ENCODE measurements at regions not wholly inside any gene's neighbourhood (a gene's known extent, or its start where the extent isn't known, plus 50 kb on each side); places are given as distances from the start of the nearest gene placed in this dataset.

- no peaks in the 10 kb centered on the region for H3K27me3 ChIP-seq
- no peaks in the 10 kb centered on the region for H3K4me1 ChIP-seq
- intact Hi-C loops (cut with DNase I): no loop called here
- TF ChIP-seq CTCF (IDR thresholded peaks at IDR 0.05): no peak
- no peak overlapping the region for H3K27ac ChIP-seq
- no peak overlapping the region for H3K4me3 ChIP-seq
- DNase-seq: no peak
- ATAC-seq: no peak
- H3K9me3 ChIP-seq: peaks cover 0 to 9% of the 10 kb centered on the region in 2 donors
- H3K36me3 ChIP-seq: no peaks in the 10 kb centered on the region
Observed at GRCh38 chr4:58192217-58192616, 1082.0 kb upstream of the IGFBP7 start.

- Histone ChIP-seq H3K36me3 (no peaks in the 10 kb centered on the region), H3K4me3 (no peak overlapping the region), H3K4me1 (no peaks in the 10 kb centered on the region), H3K27me3 (no peaks in the 10 kb centered on the region), H3K27ac (no peak overlapping the region), H3K9me3 (peaks cover 0 to 14% of the 10 kb centered on the region in 2 donors)
- TF ChIP-seq CTCF (IDR thresholded peaks at IDR 0.05): no peak
- intact Hi-C loops (cut with DNase I): no loop called here
- no peak for ATAC-seq
- DNase-seq: no peak
Observed at GRCh38 chr4:58191109-58191508, 1080.9 kb upstream of the IGFBP7 start.

DNA sequence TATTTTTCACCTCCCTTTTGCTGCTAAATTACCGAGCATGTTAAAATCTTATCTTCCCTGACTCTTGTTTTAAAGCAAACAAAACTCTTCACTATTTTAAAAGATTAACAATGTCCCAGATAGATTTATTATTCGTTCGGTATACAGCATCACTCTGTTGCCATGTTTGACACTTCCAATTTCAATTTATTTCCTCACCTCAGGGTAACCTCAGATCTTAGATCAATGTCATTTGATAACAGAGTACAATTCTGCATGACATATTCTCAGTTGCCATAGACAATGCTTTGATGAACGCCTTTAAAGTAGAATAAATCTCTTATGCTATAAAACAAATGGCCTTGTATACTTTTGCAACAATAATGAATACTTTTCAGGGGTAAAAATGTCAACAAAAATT is 1078.1 kb upstream of the IGFBP7 start:
- Histone ChIP-seq H3K4me1 (no peaks in the 10 kb centered on the region), H3K36me3 (no peaks in the 10 kb centered on the region), H3K27me3 (no peaks in the 10 kb centered on the region), H3K27ac (no peak overlapping the region), H3K9me3 (peaks cover 0 to 23% of the 10 kb centered on the region in 2 donors), H3K4me3 (no peak overlapping the region)
- intact Hi-C loops (cut with DNase I): no loop called here
- TF ChIP-seq CTCF (IDR thresholded peaks at IDR 0.05): no peak
- no peak for DNase-seq
- ATAC-seq: no peak

DNA sequence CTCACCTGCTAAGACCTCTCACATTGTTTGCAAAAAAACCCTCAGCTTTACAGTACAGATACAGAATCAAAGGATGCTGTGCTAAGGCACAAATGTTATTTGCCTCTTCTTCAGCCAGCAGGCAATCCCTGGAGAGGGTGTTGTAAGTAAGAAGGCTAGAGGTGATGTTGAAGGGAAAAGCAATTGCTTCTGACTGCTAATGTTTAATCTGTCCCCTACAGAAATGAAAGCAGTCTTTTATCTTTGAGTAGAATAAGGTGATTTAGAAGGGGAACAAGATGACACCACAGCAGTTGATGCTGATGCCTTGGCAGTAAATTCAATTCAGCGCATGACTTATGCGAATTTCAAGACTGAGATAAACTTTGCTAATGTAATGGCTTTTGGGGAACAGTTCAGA is 1064.8 kb upstream of the IGFBP7 start:
- intact Hi-C loops (cut with DNase I): no loop called here
- no peak overlapping the region for H3K27ac ChIP-seq
- no peaks in the 10 kb centered on the region for H3K27me3 ChIP-seq
- ATAC-seq (no peak), DNase-seq (no peak)
- H3K36me3 ChIP-seq: no peaks in the 10 kb centered on the region
- TF ChIP-seq CTCF (IDR thresholded peaks at IDR 0.05): no peak
- H3K9me3 ChIP-seq: no peaks in the 10 kb centered on the region
- no peaks in the 10 kb centered on the region for H3K4me1 ChIP-seq
- H3K4me3 ChIP-seq: no peak overlapping the region

GRCh38 chr4:58166490-58166889 is 1056.3 kb upstream of the IGFBP7 start:
- H3K4me3 ChIP-seq: no peak overlapping the region
- no peak overlapping the region for H3K27ac ChIP-seq
- ATAC-seq (no peak), DNase-seq (no peak)
- no peaks in the 10 kb centered on the region for H3K9me3 ChIP-seq
- no peak for TF ChIP-seq CTCF (IDR thresholded peaks at IDR 0.05)
- no peaks in the 10 kb centered on the region for H3K4me1 ChIP-seq
- H3K36me3 ChIP-seq: no peaks in the 10 kb centered on the region
- no peaks in the 10 kb centered on the region for H3K27me3 ChIP-seq
- intact Hi-C loops (cut with DNase I): no loop called here

All from left lung (tissue), 4 donors.